Activated CD4-positive, alpha-beta T cell treated with anti-CD3 and anti-CD28 coated beads for 24 hours (primary cell): ENCODE measurements at regions not wholly inside any gene's neighbourhood (a gene's known extent, or its start where the extent isn't known, plus 50 kb on each side); places are given as distances from the start of the nearest gene placed in this dataset.

Experiments used
- DNase-seq, 2 donors: peaks; one replicate each; pipeline ENCODE4 v3.0.0-alpha.2; 2020; ENCODE audit warnings: low read depth in 2 of 2

DNA sequence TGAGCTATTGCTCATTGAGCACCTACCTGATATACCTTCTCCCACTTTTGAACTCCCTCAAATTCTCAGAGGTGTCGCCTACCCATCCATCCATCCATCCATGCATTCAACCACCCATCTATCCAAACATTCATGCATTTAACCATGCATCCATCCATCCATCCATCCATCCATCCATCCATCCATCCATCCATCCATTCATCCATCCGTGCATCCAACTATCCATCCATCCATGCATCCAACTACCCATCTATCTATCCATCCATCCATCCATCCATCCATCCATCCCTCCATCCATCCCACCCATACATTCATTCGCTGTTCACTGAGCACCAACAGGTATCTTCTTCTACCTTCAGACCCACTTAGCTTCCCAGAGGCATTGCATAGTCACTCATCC, 342.8 kb downstream of the CTTN start:
- DNase-seq, result no peak

DNA sequence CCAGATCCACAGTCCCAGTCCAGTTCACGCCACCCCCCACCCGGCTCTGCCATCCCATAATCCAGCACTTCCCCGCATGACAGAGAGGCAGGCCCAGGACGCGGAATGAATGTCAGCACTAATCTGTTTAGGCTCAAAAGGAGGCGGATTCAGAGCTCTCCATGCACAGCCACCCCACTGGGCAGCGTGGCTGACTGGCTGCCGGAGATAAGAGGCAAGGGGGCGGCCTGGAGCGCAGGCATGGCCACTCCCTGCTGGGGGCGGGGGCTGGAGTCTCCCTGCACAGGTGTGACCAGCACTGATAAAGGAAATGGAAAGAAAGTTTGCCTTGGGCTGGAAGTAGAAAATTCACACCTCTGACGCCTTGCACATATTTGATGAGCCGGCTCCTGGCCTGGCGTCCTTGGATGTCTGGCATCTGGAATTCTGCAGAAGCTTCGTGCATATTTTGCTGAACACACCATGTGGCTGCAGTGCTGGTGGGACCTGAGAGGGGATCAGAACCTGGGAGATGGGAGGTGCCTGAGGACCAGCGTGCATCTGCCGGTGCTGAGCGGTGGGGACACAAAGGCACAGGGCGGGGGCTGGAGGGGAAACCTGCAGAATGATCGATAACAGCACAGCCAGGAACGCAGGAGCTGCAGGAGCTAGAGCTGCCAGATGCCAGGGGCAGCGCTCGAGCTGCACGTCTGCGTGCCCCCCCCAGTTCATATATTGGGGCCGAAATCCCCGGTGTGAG, 344.4 kb downstream of the CTTN start:
- no peak for DNase-seq

DNA sequence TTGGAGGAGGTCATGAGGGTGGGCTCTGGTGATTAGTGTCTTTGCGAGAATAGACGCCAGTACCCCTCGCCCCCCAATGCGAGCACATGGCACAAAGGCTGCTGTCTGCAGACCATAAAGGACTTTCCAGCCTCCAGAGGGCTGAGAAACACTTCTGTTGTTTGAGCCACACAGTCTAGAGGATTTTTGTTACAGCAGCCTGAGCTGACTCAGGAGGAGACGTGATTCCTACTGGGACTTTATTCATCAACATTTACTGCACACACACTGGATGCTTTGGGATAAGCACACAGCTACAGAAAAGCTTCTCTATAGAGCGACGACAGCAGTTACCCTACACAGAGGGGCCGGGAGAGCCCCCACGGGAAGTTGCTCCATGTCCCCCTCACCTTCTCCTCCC, 345.0 kb downstream of the CTTN start:
- no peak for DNase-seq

DNA sequence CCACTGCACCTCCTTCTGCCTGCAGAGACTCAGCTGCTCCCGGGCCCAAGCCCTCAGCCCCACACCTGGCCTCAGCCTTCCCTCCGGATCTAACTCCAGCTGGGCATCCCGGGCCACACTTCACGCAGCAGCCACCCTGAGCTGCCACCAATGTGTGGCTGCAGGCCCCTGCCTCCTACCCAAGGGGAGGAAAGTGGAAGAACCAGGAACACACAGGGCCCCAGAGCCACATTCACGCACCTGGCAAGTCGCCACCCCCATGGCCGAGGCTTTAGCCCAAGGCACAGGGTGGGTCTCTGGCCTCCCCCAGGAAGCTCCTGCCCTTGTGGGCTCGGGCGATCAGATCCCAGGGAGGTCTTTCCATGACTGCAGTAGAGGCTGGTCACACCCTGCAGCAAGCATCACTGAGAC, 345.6 kb downstream of the CTTN start:
- DNase-seq, result no peak

DNA sequence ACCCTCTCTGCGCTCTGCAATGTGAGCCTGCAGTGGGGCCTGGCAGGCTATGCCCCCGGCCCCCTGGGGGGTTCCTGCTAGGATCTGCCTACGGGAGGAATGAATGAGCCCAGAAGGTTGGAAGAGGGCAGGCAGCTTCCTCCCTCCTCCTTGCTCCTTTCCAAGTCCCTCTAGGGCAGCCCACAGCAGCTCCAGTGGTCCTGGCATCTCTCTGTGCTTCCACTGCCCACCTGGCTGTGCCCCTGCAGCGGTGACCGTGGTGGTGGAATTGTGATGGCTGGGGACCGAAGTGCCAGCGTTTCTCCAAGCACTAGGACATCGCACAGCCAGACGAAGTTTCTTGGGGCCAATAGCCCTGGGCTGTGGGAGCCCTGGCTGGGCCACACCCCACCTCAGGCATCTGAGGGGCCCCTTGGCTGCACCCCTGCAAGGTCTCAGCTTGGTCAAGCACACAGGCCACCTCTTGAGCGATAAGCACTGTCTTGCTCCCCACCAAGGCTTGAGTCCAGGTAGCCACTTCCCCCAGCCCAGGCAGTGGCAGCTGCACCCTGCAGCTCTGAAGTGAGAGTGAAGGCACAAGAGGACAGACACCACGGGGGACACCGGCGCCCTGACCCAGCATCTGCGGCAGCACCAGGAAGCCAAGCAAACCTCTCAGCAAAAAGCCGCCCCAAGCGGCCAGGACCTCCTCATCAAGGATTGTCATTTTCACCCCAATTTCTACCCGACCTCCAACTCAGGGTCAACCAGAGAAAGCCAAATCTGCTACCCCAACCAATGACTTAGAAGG, 346.3 kb downstream of the CTTN start:
- DNase-seq, result no peak

DNA sequence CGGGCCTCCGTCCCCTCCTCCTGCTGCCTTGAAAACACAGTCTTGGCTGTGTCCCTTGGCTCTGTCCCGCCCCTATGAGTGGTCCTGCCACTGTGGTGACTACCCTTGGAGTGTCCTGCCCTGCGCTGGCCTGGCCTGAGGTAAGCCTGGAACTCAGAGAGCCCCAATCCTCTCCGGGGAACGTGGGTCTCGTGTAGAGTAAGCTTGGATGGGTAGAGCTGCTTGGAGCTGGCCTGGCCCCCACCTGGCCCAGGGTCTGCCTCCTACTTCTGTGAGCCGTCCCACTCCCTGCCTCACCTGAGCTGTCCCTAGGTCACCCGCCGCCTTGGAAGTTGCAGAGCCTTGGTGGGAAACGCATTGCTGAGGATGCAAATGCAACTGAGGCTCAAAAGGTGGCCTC, 347.1 kb downstream of the CTTN start:
- DNase-seq, result no peak

DNA sequence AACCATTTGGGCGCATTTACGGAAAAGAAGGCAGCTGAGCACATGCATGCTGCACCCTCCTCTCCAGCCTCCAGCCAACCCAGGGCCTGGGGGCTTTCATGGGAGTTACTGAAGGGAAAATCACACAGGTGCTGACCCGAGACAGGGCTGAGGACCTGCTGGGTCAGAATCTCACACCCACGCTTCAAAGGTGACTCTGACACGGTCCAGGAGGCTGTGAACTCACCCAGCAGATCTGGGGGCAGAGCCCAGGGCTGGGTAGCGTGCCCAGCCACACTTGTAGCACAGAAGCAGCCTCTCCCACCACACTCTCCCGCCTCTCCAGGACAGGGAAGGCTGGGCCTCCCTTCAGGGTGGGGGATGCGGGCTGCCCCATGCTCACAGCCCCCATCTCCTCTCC, 347.6 kb downstream of the CTTN start:
- no peak for DNase-seq

DNA sequence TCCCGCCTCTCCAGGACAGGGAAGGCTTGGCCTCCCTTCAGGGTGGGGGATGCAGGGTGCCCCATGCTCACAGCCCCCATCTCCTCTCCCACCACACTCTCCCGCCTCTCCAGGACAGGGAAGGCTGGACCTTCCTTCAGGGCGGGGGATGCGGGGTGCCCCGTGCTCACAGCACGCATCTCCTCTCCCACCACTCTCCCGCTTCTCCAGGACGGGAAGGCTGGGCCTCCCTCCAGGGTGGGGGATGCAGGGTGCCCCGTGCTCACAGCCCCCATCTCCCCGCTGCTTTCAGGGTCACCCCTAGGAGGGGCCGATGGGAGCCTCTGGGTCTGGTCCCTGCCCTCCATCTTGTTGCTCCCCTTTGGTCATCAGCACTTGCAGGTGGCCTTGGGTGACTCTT, 348.0 kb downstream of the CTTN start:
- DNase-seq, result no peak

DNA sequence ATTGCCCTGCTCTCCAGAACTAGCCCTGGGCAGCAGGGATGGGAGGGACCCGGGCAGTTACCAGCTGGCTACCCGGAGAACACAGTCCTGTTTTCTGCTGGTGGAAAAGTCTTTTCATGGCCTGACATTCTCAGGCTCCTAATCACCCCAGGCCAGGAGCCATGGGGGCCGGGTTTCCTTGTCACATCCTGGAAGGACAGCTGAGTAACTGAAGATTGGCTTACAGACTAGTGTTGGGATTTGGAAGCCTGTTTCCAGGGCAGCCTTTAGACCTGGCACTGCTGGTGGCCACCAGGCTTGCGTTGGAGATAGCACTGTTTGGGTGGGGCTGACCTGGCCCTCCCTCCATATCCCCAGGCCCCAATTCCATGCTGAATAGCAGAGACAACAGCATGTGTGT, 349.0 kb downstream of the CTTN start:
- no peak for DNase-seq

DNA sequence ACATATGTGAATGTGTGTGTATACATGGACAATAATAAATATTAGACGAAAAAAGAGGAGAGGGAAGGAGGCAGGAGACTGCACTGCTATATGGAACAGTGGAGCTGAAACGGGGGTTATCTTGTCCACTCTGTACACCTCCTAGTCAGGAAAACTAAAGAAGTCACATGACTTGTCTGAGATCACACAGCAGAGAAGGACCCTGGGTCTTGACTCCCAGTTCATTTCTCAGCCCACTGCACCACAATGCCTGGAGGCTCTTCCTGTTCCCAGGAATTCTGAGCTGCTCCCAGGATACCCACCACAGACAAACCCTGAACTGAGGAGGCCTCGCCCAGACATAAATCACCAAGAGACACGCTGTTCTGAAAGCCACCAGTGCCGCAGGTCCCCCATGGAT, 349.6 kb downstream of the CTTN start:
- no peak for DNase-seq

DNA sequence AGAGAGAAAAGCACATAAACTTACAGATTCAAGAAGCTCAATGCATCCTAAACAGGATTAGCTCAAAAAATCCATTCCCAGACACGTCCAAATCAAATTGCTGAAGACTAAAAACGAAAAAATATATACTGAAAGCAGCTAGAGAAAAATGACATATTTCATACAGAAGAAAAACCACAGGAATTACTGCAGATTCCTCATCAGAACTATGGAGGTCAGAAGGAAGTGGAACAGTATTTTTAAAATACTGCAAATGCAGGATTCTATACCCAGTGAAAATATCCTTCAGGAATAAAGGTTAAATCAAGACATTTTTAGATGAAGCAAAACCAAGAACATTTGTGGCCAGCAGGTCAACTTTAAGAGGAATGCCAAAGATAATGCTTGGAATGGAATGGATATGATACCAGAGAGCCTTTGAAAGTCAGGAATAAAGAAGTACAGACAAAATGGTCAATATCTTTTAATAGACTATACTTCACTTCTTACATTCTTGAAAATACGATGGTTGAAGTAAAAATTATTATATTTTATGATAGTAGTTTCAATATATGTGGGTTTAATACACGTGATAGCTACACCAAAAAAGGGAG, 352.9 kb downstream of the CTTN start:
- DNase-seq, result no peak

DNA sequence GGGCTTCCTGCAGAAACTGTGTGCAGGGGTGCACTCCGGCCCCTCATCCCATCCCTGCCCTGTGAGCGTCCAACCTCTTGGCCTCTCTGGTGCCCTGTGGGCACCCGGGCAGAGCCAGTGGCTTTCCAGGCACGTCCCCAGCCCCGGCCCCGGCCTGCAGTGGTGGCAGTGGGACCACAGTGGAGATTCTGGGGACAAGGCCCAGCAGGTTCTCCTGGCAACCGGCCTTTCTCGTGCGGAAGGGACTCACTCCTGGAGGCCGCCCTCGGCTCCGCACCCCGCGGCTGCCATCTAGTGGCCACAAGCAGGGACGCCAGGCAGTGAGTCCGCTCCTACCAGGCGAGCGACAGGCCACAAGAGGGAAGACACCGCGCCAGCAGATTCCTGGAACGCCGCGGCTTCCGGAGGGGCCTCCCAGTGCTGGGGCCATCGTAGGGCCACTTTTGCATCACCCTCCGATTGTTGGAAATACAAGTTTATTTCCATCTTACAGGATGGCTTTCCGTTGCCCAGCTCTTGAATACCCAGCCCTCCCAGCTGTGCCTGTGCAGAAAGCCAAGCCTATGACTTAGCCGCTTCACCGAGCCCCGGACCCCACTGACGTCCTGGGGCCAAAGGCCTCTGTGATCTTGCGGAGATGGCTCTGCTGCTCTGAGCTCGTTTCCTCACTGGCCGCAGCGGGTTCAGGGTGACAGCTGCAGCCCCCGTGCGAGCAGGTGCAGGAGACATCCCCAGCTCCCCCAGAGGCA, 357.3 kb downstream of the CTTN start:
- peak; percentile 35 to 59 for DNase-seq

DNA sequence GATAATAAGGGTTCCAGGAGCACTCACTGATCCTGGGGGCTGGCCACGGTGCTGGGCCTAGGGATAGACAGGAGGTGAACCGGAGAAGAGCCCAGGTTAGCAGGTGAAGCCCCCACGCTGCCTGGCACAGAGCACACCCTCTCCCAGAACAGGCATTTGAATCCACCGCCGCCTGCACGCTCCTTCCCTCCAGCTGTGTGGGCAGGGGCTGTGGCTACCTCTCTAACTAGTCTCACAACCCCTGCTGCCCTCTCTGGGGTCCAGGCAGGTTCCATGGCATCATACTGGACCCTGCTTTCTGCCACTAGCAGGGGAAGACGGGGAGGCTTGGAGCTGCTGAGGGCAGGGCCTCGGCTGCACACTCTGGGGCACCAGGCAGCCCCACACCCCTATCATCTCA, 358.0 kb downstream of the CTTN start:
- no peak for DNase-seq

DNA sequence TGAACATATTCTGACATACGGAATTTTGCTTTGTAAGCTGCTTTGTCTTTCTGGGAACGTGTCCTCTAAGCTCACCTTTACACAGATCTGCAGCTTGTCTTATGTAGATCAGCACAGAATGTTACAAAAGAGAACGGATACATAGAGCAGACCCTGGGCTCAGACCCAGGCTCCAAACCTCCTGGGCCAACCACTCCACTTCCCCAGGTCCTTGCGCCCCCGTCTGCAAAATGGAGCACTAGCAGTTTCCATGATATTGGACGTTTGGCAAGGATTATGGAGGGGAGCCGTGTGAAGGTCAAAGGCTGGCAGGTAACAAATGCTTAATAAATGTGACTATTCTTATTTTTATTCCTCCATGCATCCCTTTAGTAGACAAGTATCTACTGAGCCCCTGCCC, 358.4 kb downstream of the CTTN start:
- no peak for DNase-seq

DNA sequence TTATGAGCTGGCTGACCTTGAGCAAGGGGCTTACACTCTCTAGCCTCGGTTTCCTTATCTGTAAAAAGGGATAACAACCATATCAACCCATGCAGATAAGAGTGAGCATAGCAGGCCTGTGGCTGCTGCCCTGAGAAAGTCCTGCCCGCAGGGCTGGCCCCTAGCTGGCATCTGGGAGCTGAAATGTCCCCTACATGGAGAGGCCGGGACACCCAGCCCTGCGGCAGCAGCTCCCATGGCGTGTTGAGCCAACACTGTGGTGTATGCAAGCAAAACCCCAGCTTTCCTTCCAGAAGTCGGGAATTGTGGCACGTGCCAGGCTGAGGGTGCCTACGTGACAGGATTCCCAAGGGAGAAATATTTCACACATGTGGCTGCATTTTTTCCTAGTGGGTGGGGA, 358.9 kb downstream of the CTTN start:
- no peak for DNase-seq

DNA sequence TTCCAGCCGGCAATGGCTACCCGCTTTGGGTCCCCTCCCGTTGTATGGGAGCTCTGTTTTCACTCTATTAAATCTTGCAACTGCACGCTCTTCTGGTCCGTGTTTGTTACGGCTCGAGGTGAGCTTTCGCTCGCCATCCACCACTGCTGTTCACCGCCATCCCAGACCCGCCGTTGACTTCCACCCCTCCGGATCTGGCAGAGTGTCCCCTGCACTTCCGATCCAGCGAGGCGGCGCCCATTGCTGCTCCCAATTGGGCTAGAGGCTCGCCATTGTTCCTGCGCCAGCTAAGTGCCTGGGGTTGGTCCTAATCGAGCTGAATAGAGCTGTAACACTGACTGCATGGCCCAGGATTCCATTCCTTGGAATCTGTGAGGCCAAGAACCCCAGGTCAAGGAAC, 359.9 kb downstream of the CTTN start:
- DNase-seq, result no peak

DNA sequence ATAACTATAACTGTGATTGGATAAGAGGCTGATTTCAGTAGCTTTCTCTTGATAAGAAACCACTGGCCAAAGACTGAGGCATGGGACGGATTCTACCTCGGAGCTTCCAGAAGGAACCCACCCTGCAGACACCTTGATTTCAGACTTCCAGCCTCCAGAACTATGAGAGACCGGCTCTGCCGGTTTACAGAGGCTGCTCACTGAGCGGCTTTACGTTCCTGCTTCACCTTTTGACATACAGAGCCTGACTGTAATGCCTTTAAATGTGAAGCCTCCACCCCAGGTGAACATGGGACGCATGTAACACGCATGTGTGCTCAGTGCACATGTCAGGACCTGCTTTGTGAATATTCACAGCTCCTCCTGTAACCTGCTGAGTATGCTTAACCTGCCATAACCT, 361.5 kb downstream of the CTTN start:
- DNase-seq, result no peak

DNA sequence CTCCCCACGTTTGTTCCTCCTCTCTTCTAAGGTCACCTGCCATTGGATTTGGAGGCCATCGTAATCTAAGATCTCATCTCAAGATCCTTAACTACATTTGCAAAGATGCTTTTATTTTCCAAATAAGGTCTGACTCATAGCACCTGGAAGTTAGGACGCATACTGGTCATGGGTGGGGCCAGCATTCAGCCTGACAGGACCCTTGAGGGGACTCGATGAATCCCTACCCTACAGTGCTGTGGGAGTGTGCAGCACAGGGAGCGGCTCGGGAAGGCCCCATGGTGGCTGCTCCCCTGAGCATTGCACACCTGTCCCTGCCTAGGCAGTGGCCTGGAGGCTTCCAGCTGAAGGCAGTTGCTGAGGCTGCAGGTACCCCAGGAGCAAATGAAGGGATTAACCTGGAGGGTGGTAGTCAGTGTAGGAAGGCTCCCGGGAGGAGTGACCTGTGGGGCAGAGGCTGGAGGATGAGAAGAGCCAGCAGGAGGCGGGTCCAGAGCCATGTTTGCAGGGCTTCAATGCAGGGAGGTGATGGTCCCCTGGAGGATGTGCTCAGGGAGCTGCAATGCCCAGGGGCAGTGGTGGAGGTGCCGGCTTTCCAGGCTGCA, 362.2 kb downstream of the CTTN start:
- no peak for DNase-seq

DNA sequence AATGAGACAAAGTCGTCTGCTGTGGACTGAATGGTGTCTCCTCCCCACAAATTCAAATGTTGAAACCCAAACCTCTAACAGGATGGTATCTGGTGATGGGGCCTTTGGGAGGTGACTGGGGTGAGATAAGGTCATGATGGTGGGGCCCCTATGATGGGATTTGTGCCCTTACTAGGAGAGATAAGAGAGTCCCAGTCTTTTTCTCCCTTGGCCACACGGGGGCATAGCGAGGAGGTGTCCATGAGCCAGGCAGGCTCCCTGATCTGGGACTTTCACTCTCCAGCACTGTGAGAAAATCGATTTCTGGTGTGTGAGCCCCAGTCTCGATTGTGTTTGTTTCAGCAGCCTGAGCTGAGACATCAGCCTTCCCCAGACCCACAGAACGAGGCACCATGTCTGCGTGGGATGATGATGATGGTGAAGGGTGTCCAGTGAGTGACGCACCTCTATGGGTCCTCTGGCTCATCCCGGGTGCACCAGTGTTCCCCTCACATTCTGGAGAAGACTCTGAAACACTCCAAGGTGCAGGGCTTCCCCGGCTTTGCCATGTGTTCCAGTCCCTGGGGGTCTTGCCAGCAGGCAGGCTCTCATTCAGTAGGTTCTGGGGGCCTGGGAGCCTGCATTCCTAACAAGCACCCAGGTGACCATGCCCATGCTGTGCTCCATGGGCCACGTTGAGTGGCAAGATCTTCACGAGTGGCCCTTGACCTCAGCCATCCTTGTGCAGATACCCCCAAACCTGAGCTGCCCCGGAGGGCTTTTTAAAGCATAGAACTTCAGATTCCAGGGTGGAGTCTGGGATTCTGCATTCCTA, 363.0 kb downstream of the CTTN start:
- DNase-seq, result no peak

DNA sequence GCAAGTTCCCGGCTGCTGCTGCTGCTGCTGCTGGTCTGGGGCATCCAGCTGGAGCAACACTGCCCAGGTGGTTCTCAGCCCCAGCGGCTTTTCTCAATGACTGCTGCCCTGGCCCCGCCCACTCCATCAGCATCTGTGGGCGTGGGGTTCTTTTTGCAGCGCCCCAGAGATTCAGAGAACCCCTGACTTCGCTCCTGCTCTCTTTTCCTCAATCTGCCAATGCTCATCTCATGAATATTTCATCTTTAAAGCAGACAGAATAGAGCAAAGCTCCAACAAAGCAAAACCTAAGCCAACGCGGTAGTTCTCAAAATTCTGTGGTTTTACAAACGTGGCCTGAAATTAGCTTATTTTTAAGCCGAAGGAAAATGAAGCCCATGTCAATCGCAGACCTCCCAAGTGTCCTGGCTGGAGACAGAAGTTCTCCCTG, 363.6 kb downstream of the CTTN start:
- no peak for DNase-seq

DNA sequence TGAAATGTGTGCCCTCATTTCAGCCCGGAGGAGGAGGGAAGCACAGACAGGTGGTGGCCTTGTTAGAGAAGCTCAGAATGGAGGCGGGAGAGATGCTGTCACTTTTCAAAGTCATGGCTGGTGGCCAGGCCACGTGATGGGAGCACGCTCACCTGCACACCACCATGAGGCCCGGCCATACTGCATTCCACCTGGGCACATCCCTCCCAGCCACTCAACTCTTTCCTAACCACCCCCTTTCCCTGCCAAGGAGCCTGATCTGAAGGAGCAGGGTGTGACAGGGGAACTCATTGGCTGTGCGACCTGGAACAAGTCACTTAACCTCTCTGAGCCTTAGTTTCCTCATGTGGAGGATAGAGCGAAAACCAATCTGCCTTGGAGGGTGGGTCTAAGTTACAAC, 364.5 kb downstream of the CTTN start:
- DNase-seq, result no peak
